ENCODE measurements at regions not wholly inside any gene's neighbourhood (a gene's known extent, or its start where the extent isn't known, plus 50 kb on each side); places are given as distances from the start of the nearest gene placed in this dataset.

- Histone ChIP-seq H3K4me1 (replicated peaks in 1 of 4; ENCODE audit: control insufficient read depth in 3 of 4, insufficient read depth in 4 of 4, low read length in 3 of 4) (no peaks in the 10 kb centered on the region), H3K79me1 (ENCODE audit: low read depth, low read length) (no peaks in the 10 kb centered on the region), H2BK20ac (ENCODE audit: low read length) (no peak overlapping the region), H3K18ac (ENCODE audit: extremely low read depth, low read length) (no peak overlapping the region), H3K56ac (replicated peaks; ENCODE audit: insufficient read length, low read depth, low read length) (no peak overlapping the region), H2BK5ac (ENCODE audit: low read depth, low read length) (no peak overlapping the region), H3K36me3 (ENCODE audit: control insufficient read depth in 2 of 4, insufficient read depth in 4 of 4, low read length in 3 of 4) (no peaks in the 10 kb centered on the region), H2BK15ac (ENCODE audit: low read length) (no peak overlapping the region), H4K8ac (ENCODE audit: extremely low read depth, insufficient read depth, low read length) (no peak overlapping the region), H3K14ac (ENCODE audit: insufficient read length) (no peak overlapping the region), H3K4me2 (ENCODE audit: insufficient read depth in 1 of 2, low read depth in 2 of 2, low read length in 2 of 2) (no peak overlapping the region), H3K23me2 (ENCODE audit: low read depth, low read length) (no peaks in the 10 kb centered on the region), H2AFZ (ENCODE audit: low read length) (no peak overlapping the region), H3K27ac (ENCODE audit: low read depth, low read length) (no peak overlapping the region), H4K20me1 (replicated peaks in 1 of 2; ENCODE audit: control insufficient read depth in 1 of 2, insufficient read depth in 2 of 2, low read length in 2 of 2) (no peaks in the 10 kb centered on the region), H4K91ac (replicated peaks; ENCODE audit: insufficient read length, low read length) (peak overlapping the region; percentile 42), H3K9ac (replicated peaks in 1 of 4; ENCODE audit: extremely low read depth in 1 of 4, low read depth in 3 of 4, low read length in 3 of 4) (no peak overlapping the region), H2AK5ac (ENCODE audit: low read depth, low read length) (no peak overlapping the region), H3K27me3 (replicated peaks in 1 of 4; ENCODE audit: control insufficient read depth in 3 of 4, extremely low read depth in 1 of 4, insufficient read depth in 3 of 4, low read length in 3 of 4) (no peaks in the 10 kb centered on the region), H3K79me2 (ENCODE audit: control insufficient read depth in 1 of 2, insufficient read depth in 2 of 2, low read length in 2 of 2) (no peaks in the 10 kb centered on the region), H4K5ac (ENCODE audit: insufficient read length, low read depth, low read length) (no peak overlapping the region), H2BK12ac (ENCODE audit: low read depth, low read length) (peak overlapping the region; percentile 27; the same call in 1 of the 2 replicates), H3K4me3 (ENCODE audit: extremely low read depth in 1 of 4, insufficient read depth in 2 of 4, low read depth in 3 of 4, low read length in 4 of 4) (no peak overlapping the region), H3K9me3 (ENCODE audit: insufficient read depth in 2 of 2, low read depth in 1 of 2, low read length in 1 of 2) (peaks cover 15 to 27% of the 10 kb centered on the region in 2 experiments), H3K23ac (ENCODE audit: insufficient read length) (no peak overlapping the region), H2BK120ac (replicated peaks; ENCODE audit: low read depth, low read length) (no peak overlapping the region), H3K4ac (replicated peaks; ENCODE audit: insufficient read length, low read depth, low read length) (no peak overlapping the region)
- ChIA-PET CTCF (ENCODE audit: partially characterized antibody) (no interaction called here), POLR2A (ENCODE audit: partially characterized antibody) (no interaction called here)
- TF ChIP-seq BCL11A (IDR thresholded peaks at IDR 0.05; ENCODE audit: low read depth in 2 of 2, low read length in 2 of 2) (no peak), SIRT6 (IDR thresholded peaks at IDR 0.05; ENCODE audit: low read length) (no peak), ZNF274 (IDR thresholded peaks at IDR 0.05; ENCODE audit: borderline replicate concordance, extremely low read depth, low read length) (no peak), RBBP5 (IDR thresholded peaks at IDR 0.05; ENCODE audit: borderline replicate concordance, low read depth, low read length) (no peak), KDM1A (IDR thresholded peaks at IDR 0.05; ENCODE audit: borderline replicate concordance, low read length) (no peak)
- TF ChIP-seq, protein P1, sequence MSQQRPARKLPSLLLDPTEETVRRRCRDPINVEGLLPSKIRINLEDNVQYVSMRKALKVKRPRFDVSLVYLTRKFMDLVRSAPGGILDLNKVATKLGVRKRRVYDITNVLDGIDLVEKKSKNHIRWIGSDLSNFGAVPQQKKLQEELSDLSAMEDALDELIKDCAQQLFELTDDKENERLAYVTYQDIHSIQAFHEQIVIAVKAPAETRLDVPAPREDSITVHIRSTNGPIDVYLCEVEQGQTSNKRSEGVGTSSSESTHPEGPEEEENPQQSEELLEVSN (IDR thresholded peaks at IDR 0.05): no peak
- 82% methylated on average over 2 of the region's 2 CpGs; no CpG with 5 or more reads in 1 of the 2 experiments for WGBS, 2 experiments (ENCODE audit: extremely low coverage in 1 of 2, insufficient coverage in 1 of 2, insufficient read length in 1 of 2, insufficient replicate concordance in 2 of 2, low coverage in 1 of 2, low lambda C conversion rate in 2 of 2, missing lambda C conversion rate in 1 of 2)
- FAIRE-seq (no peak), DNase-seq (ENCODE audit: low read depth in 1 of 2, low spot score in 2 of 2) (no peak)
These were observed 371.3 kb upstream of the CLEC14A start for GRCh38 chr14:38627163-38627562.

All from H1 (cell line).